ENCODE measurements at regions not wholly inside any gene's neighbourhood (a gene's known extent, or its start where the extent isn't known, plus 50 kb on each side); places are given as distances from the start of the nearest gene placed in this dataset.

GRCh38 chr4:18458465-18458864 is 436.9 kb upstream of the LCORL start:
- TF ChIP-seq EP300 (IDR thresholded peaks at IDR 0.05) = no peak
- TF ChIP-seq POLR2A (IDR thresholded peaks at IDR 0.05) = no peak
- no peak for TF ChIP-seq CTCF (IDR thresholded peaks at IDR 0.05)
- no peak for TF ChIP-seq POLR2AphosphoS5 (IDR thresholded peaks at IDR 0.05)
- no peaks in the 10 kb centered on the region for H3K36me3 ChIP-seq
- no peaks in the 10 kb centered on the region for H3K4me1 ChIP-seq
- H3K27ac ChIP-seq = no peak overlapping the region
- no peak overlapping the region for H3K4me3 ChIP-seq
- H3K27me3 ChIP-seq = no peaks in the 10 kb centered on the region
- ATAC-seq = no peak
- 87 to 88% methylated on average over 3 of the region's 3 CpGs for WGBS, 2 donors (ENCODE audit: low coverage in 1 of 2)
- no peaks in the 10 kb centered on the region for H3K9me3 ChIP-seq

GRCh38 chr4:18454349-18454748 is 432.8 kb upstream of the LCORL start:
- ATAC-seq = no peak
- H3K36me3 ChIP-seq = no peaks in the 10 kb centered on the region
- H3K27me3 ChIP-seq = no peaks in the 10 kb centered on the region
- no peak overlapping the region for H3K4me3 ChIP-seq
- 63 to 89% methylated on average over 1 to 3 of the region's 3 CpGs for WGBS, 2 donors (ENCODE audit: low coverage in 1 of 2)
- H3K27ac ChIP-seq = no peak overlapping the region
- no peaks in the 10 kb centered on the region for H3K4me1 ChIP-seq
- no peaks in the 10 kb centered on the region for H3K9me3 ChIP-seq
- TF ChIP-seq POLR2AphosphoS5 (IDR thresholded peaks at IDR 0.05) (no peak), CTCF (IDR thresholded peaks at IDR 0.05) (no peak), POLR2A (IDR thresholded peaks at IDR 0.05) (no peak), EP300 (IDR thresholded peaks at IDR 0.05) (no peak)

- TF ChIP-seq CTCF (IDR thresholded peaks at IDR 0.05) (no peak), POLR2A (IDR thresholded peaks at IDR 0.05) (no peak), POLR2AphosphoS5 (IDR thresholded peaks at IDR 0.05) (no peak), EP300 (IDR thresholded peaks at IDR 0.05) (no peak)
- Histone ChIP-seq H3K36me3 (no peaks in the 10 kb centered on the region), H3K27me3 (no peaks in the 10 kb centered on the region), H3K27ac (no peak overlapping the region), H3K4me3 (no peak overlapping the region), H3K9me3 (peaks cover 0 to 4% (median 0%) of the 10 kb centered on the region in 3 donors), H3K4me1 (no peaks in the 10 kb centered on the region)
- 68 to 84% methylated on average over 4 of the region's 4 CpGs for WGBS, 2 donors (ENCODE audit: low coverage in 1 of 2)
- ATAC-seq = no peak
Observed at GRCh38 chr4:18445110-18445509, 423.6 kb upstream of the LCORL start.

- Histone ChIP-seq H3K27me3 (no peaks in the 10 kb centered on the region), H3K27ac (no peak overlapping the region), H3K36me3 (no peaks in the 10 kb centered on the region), H3K4me1 (no peaks in the 10 kb centered on the region), H3K4me3 (no peak overlapping the region), H3K9me3 (peaks cover 0 to 4% (median 0%) of the 10 kb centered on the region in 3 donors)
- TF ChIP-seq POLR2A (IDR thresholded peaks at IDR 0.05) = no peak
- no peak for TF ChIP-seq EP300 (IDR thresholded peaks at IDR 0.05)
- TF ChIP-seq POLR2AphosphoS5 (IDR thresholded peaks at IDR 0.05) = no peak
- no peak for TF ChIP-seq CTCF (IDR thresholded peaks at IDR 0.05)
- 82 to 85% methylated on average over 3 of the region's 3 CpGs for WGBS, 2 donors (ENCODE audit: low coverage in 1 of 2)
- no peak for ATAC-seq
Observed at GRCh38 chr4:18444206-18444605, 422.7 kb upstream of the LCORL start.

- 25 to 67% methylated on average over 1 of the region's 1 CpG for WGBS, 2 donors (ENCODE audit: low coverage in 1 of 2)
- H3K4me3 ChIP-seq = no peak overlapping the region
- no peaks in the 10 kb centered on the region for H3K27me3 ChIP-seq
- H3K4me1 ChIP-seq = no peaks in the 10 kb centered on the region
- no peaks in the 10 kb centered on the region for H3K36me3 ChIP-seq
- ATAC-seq = no peak
- H3K9me3 ChIP-seq = peaks cover 0 to 4% (median 0%) of the 10 kb centered on the region in 3 donors
- no peak overlapping the region for H3K27ac ChIP-seq
- TF ChIP-seq POLR2AphosphoS5 (IDR thresholded peaks at IDR 0.05) = no peak
- no peak for TF ChIP-seq CTCF (IDR thresholded peaks at IDR 0.05)
Observed at GRCh38 chr4:18442957-18443356, 421.4 kb upstream of the LCORL start.
